Stomach (tissue), 4 donors: ENCODE measurements at regions not wholly inside any gene's neighbourhood (a gene's known extent, or its start where the extent isn't known, plus 50 kb on each side); places are given as distances from the start of the nearest gene placed in this dataset.

Experiments
- CTCF ChIP-seq, 7 experiments: fragments of 450-650 bp in 4 of 7; fragments of 200-600 bp in 3 of 7; sonication (generic) in 3 of 7; IDR thresholded peaks; one replicate each; pipeline ENCODE4 v1.5.1; 2016 to 2019; ENCODE audit warnings: antibody characterized with exemption in 7 of 7, control low read depth in 2 of 7, mild to moderate bottlenecking in 1 of 7
- EP300 ChIP-seq: sonication (generic); formaldehyde crosslinking; IDR thresholded peaks from one replicate; pipeline ENCODE4 v1.6.1; 2017; ENCODE audit warnings: antibody characterized with exemption
- POLR2A ChIP-seq, 4 donors: fragments of 450-650 bp; IDR thresholded peaks; one replicate each; pipeline ENCODE4 v1.6.1; 2016; ENCODE audit warnings: antibody characterized with exemption in 4 of 4, control low read depth in 2 of 4, mild to moderate bottlenecking in 1 of 4, moderate library complexity in 1 of 4
- POLR2AphosphoS5 ChIP-seq, 3 donors: sonication (generic); formaldehyde crosslinking; IDR thresholded peaks; one replicate each; pipeline ENCODE4 v1.6.1; 2016; ENCODE audit warnings: antibody characterized with exemption in 3 of 3

DNA sequence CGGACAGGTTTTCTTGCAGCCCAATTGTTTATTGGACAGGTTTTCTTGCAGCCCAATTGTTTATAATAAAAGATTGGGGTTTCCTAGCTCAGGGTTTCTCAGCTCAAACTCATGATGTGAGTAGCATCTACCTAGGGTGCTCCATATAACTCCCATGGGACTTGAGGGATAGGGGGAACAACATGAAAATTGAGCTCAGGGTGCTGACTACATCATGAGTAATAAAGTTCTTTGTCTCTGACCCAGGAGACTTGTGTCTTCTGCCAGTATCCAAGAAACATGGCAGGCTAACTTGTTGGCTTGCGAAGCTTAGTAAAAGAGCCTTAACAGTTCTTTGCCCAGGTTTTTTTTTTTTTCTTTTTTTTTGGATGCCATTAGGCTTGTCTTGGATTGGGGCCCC lies 59.2 kb upstream of the MYCBP2 start:
- TF ChIP-seq CTCF (IDR thresholded peaks at IDR 0.05) = no peak
- TF ChIP-seq POLR2AphosphoS5 (IDR thresholded peaks at IDR 0.05) = no peak
- no peak for TF ChIP-seq EP300
- no peak for TF ChIP-seq POLR2A (IDR thresholded peaks at IDR 0.05)
